GM18951 (cell line): ENCODE measurements at regions not wholly inside any gene's neighbourhood (a gene's known extent, or its start where the extent isn't known, plus 50 kb on each side); places are given as distances from the start of the nearest gene placed in this dataset.

Source experiments
- POLR2A ChIP-seq: IDR thresholded peaks from 4 replicates; pipeline ENCODE4 v1.6.1; 2011; ENCODE audit warnings: mild to moderate bottlenecking; ENCODE audit not compliant: insufficient read length, insufficient read depth; ENCODE audit errors: extremely low read depth
- in situ Hi-C: fragments of 300-500 bp; cut with MboI; formaldehyde crosslinking; loops from one replicate; pipeline ENCODE4 v1.12.0; 2022; ENCODE audit warnings: low sequenced_read_pairs, mixed read lengths, inconsistent platforms; ENCODE audit not compliant: unreplicated experiment

DNA sequence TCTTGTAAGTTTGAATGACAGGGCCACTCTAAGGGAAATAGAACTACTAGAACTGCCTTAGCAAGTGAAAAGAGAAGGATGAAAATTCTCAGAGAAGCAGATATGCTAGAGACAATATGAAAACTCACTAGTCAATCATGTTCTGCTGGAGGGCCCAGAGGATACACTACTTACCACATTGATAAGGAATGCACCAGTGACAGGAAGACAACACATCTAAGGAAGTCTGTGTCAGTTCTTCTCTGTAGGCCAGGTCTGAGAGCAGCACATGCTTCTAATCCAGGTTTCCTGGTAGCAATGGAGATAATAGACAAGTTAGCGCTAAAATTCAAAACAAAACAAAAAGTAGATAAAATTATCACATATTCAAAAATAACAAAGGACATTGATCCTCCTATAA is 235.2 kb upstream of the AKR1E2 start:
- in situ Hi-C loops: no loop called here
- TF ChIP-seq POLR2A: no peak

DNA sequence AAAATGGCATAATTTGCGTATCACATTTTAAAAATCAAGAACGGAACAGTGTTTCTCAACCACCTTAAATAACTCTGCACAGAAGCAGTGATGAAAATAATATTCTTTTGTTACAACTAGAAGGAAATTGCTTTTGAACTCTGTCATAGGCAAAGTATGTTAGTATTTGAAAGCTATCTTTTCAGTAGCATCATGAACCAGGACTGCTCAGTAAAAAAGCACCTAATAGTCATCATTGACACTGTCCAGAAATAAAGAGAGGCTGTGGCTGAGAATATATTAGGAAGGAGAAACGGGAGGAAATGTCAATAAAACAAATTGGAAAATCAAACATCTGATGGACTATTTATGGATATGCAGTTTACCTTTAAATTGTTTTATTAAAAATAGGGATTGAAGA is 237.2 kb upstream of the AKR1E2 start:
- in situ Hi-C loops: no loop called here
- TF ChIP-seq POLR2A: no peak

DNA sequence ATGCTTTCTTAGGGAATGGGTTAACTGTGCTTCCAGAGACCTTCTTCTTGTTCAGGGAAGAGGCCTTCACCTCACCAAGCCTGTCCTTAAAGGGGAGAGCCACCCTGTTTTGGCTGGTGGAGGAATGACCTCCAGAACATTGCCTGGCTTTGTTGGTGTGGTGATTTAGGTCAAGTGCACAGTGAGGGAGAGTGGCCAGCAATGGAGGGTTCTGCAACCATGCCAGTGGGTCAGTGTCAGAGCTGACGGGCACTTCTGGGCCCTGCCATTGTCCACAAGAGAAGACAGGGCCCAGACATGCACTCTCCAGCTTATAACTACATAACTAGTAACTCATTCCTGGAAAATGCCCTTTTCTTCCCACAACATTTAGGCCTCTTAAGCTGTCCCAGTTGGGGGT is 238.5 kb upstream of the AKR1E2 start:
- in situ Hi-C loops: no loop called here
- TF ChIP-seq POLR2A: no peak

DNA sequence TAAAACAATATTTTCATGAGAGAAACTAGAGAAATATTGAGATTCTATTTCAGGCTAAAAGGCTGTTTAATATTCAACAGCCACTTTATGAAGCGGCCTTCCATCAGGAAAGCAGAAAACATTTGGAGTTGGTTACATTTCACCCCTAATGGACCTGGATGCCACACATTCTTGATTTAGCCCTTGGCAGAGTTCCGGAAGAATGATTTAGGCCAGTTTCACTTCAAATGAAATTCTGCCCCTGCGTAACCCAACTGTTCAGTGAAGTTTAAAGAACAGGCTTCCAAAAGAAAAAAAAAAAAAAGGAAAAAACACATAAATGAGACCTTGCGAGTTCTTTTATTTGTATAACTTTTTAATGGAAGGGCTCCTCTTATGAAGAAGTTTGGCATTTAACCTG is 239.2 kb upstream of the AKR1E2 start:
- no peak for TF ChIP-seq POLR2A
- in situ Hi-C loops: no loop called here

DNA sequence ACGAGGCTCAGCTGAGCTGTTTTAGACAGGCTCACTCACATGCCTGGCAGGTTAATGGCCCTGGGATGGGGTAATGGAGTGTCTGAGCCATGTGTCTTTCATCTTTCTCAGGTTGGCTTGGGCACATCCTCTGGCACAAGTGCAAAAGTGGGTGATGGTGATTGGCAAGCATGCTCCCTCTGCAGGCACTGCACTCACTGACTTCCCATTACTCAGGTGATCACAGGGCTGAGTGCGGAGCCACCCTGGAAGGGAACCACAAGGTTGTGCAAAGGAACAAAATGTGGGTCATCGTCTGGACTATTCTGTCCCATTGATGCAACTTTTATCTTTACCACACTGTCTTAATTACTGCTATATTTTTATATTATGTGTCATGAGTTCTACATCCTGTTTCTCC is 244.1 kb upstream of the AKR1E2 start:
- in situ Hi-C loops: no loop called here
- no peak for TF ChIP-seq POLR2A

DNA sequence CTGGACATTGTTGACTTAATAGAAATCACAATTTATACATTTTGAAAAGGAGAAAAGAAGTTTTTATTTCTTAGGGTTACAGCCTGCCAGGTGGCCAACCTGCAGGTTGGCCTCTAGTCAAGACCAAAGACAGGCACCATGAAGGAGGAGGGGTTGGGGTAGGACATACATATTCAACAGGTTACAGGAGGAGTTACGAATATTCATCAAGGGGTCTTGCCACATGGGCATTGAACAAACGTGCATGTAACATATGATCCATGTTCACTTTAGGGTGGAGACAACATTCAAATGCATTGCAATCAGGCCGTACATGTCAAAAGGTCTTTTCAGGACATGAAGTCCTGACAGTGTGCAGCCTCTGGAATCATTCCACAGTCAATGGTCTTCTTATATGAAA is 246.2 kb upstream of the AKR1E2 start:
- in situ Hi-C loops: no loop called here
- TF ChIP-seq POLR2A: no peak

DNA sequence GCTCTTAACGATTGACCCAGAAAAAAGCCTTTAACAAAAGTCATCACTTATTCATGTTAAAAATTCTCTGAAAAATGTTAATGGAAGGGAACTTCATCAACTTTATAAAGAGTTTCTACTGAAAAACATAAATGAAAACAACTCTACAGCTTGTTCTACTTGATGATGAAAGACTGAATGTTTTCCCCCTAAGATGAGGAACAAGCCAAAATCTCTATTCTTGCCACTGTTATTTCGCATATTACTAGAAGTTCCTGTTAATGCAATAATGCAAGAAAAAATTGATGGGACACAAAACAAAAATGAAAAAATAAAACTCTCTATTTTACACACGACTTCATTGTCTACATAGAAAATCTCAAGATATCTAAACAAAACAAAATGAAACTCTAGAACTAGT is 249.8 kb upstream of the AKR1E2 start:
- in situ Hi-C loops: no loop called here
- no peak for TF ChIP-seq POLR2A

DNA sequence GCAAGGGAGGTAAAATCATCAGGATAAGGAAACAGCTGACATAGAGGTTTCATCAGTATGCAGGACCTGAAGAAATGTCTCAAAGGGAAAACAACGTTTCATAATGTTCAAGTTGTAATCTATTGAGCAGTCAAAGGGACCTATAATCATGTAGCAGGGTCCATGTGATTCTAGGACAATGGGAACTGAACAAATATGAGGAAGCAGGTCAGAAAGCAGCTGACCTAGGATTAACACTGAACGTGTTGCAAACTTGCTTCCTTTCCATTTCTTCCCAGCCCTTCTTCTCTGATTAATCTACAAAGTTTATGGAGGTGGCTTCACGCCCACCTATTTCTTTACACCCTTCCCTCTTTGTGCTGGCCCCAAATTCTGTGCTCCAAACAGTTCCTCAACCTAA is 256.9 kb upstream of the AKR1E2 start:
- TF ChIP-seq POLR2A: no peak
- in situ Hi-C loops: no loop called here

DNA sequence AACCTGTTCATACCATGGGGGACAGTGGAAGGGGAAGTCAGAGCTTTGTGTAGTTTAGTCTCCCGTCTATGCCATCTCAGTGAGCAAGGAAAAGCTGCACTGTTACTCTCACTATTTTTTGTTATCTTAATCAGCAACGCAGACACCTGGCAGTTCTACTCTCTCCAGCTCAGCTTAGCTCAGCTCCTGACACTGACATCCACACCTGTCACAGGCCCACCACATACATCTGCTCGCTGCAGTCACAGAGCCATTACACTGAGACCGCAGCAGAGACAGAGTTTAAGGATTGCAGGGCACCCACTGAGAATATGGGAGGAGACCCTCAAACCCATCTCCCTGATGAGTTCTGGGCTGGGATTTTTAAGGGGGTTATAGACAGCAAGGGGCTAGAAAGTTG is 257.3 kb upstream of the AKR1E2 start:
- no peak for TF ChIP-seq POLR2A
- in situ Hi-C loops: no loop called here

DNA sequence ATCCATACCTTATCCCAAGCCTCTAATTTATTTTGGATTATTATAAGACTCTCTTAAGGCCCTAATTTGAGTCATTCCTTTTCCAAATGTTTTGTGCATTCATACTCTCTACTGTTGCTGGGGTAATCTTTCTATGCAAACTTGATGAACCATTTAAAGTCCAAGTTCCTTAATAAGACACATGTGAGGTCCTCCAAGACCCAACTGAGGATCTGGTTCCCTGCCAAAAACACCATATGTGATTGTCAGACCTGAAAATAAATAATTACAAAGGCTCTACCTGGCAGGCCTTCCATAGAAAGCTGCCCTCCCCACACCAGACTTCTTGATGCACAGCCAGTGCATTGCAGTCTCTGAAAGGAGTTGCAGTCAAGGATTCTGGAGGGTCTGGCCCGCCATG is 257.9 kb upstream of the AKR1E2 start:
- no peak for TF ChIP-seq POLR2A
- in situ Hi-C loops: no loop called here

DNA sequence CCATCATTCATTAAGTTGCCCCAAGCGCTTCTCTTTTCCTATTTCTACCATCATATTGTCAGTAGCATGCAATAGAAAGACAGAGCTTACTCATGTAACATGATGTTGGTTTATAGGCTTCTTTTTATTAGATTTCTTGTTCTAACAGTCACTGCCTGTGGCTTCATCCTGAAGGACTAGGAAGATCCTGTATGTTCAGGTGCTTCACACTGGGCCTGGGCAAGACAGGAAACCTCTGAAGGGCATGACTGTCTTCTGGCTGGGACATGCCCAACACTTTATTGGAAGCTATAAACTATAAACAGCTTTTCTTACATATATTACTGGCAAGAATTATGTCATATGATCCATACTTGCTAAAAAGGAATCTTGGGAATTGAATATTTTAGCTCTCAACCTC is 258.4 kb upstream of the AKR1E2 start:
- no peak for TF ChIP-seq POLR2A
- in situ Hi-C loops: no loop called here

DNA sequence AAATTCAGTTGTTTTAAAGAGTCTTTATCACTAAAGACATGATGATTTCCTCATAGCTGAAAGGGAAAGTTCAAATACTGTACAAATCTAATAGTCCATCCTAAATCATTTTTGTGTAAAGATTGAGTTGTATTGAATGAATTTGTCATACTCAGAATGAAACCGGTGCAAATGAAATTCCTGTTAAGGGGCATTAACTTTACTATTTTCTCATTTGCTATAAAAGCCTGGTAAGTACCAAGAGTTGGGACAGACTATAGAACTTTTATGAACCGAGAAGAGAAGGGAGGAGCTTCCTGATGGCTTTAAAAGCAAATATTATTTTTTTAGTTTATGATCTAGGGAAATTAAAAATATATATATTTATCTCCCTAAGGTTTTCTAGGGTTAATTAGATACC is 260.0 kb upstream of the AKR1E2 start:
- in situ Hi-C loops: no loop called here
- no peak for TF ChIP-seq POLR2A

DNA sequence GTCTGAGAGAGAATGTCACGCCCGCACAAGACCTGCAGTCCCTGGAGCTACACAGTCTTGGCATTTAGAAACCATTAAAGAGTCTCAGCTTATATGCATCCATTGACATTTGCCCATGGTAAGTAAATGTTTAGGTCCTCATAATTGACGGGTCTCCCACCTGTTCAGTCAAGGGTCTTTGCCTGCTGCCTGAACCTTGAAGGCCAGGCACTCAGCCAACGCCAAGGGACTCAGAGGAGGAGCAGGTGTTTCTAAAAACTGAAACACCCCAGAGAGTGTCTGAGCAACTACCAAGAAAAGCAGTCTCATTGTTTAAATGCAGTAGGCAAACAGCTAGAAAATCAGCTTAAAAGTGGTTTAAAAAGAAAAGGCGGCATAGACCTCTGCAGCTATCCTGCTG is 264.7 kb upstream of the AKR1E2 start:
- in situ Hi-C loops: no loop called here
- TF ChIP-seq POLR2A: no peak

DNA sequence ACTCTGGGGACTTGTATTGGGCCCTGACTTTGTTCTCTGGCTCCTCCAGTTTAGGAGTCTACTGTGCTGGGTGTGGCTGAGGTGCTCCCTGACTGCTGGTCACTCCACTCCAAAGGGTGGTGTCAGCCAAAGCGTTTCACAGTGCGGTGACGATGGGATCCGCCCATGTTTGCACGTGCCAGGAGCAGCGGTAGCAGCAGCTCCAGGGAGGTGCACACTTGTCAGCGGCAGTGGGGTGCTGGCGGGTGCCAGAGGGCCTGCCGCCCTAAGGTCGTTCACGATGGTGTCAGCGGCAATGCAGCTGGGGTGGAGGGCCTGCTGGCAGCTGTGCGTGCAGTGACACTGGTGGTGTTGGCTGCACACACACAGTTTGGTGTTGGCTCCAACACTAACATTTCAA is 268.5 kb upstream of the AKR1E2 start:
- TF ChIP-seq POLR2A: no peak
- in situ Hi-C loops: no loop called here

DNA sequence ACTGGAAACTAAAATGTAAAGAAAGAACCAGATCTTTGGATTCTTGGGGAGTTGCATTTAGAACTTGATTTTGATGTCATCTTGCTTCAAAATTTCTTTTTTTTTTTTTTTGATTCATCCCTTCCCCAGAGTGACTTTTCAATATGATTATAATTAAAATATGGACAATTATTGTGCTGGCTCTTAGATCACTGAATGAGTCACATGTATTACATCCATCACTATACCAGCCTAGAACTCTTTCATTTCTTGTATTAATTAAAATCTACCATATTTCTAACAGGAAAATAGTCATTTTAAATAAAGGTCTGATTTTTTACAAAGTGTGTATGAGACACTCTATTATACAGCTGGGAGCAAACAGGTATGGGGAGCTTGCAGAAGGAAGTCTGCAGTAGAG is 269.5 kb upstream of the AKR1E2 start:
- in situ Hi-C loops: no loop called here
- no peak for TF ChIP-seq POLR2A
